Activated CD8-positive, alpha-beta memory T cell treated with anti-CD3 and anti-CD28 coated beads for 36 hours (primary cell): ENCODE measurements at regions not wholly inside any gene's neighbourhood (a gene's known extent, or its start where the extent isn't known, plus 50 kb on each side); places are given as distances from the start of the nearest gene placed in this dataset.

ENCODE experiments used
- CTCF ChIA-PET: fragments of 350-600 bp; sonication (Branson Sonifier 250); formaldehyde crosslinking; loops from one replicate; lab custom pipeline; 2021; ENCODE audit warnings: antibody characterized with exemption; lab: Charles Lee
- POLR2A ChIA-PET: fragments of 350-600 bp; sonication (Branson Sonifier 250); formaldehyde crosslinking; loops from one replicate; lab custom pipeline; 2021; ENCODE audit warnings: antibody characterized with exemption; lab: Charles Lee

GRCh38 chr22:34993548-34993947 lies 72.4 kb upstream of the ISX start:
- ChIA-PET CTCF (no interaction called here), POLR2A (no interaction called here)

DNA sequence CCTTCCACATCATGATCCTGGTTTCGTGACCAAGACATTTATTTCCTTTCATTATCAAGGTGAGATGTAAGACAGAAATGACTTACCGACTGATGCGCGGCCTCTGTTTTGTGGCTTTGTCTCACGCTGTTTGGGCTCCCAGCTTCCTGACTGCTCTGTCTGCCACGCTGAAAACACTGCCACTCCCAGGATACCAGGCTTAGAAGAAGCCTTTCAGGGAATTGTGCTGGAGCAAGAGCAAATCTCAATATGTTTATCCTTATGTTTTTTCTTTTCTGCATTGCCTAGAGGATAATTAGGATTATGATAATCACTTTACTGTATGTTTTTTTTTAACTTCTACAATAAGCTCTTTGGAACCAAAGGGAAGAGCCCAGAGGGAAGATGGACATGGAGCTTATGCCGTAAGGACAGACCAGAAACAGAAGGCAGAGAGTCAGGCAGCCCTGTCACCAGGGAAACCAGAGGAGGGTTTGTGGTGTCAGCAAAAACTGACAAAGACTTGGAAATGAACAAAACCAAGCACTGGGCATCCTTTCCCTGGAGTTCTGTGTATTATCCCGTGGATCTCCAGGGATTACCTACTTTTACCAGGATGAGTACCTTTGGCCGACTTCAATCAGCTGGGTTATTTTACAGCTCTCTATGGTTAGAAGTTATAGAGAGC lies 68.2 kb upstream of the ISX start:
- CTCF ChIA-PET, result no interaction called here
- POLR2A ChIA-PET, result no interaction called here

DNA sequence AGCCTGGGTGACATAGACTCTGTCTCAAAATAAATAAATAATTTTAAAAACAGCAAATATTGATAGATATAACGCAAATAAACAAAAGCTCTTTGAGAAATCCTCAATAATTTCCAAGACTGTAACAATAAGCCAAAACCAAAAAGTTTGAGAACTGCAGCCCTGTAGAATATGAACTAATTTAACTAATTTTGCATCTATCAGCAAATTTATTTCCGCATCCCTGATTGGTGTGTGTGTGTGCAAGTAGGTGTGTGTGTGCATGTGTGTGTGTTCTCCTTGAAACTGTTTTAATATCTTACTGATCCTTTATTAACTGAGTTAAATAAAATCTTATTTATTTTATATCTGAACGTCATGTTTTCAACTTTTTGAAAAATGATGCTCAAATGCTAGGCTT lies 67.0 kb upstream of the ISX start:
- POLR2A ChIA-PET, result no interaction called here
- CTCF ChIA-PET, result no interaction called here

- POLR2A ChIA-PET, result no interaction called here
- CTCF ChIA-PET, result no interaction called here
These were observed 57.7 kb upstream of the ISX start for GRCh38 chr22:35008213-35008612.

- POLR2A ChIA-PET, result no interaction called here
- CTCF ChIA-PET, result no interaction called here
These were observed 55.4 kb upstream of the ISX start for GRCh38 chr22:35010543-35010942.

DNA sequence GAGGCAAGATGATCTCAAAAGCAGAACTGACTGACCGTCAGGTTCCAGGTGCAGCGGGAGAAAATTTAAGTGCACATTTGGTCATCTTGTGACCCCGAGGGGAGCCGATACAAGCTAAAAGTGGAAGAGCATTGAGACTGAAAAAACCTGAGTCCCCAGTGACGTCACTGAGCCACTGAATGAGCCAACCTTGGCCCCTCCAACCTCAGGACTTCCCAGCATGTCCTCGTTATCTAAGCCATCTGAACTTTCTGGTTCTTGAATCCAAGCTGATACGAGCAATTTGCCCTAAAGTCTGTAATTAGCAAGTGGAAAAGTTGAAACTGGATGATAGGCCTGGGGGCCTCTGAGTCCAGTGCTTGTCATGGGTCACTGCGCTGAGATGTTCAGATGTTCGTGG lies 51.1 kb upstream of the ISX start:
- CTCF ChIA-PET, result interaction anchor here (1.3 kb wide), 1 partner anchor 10 kb away, joined by 3 read pairs; no protein-coding TSS in a partner anchor

More for the DNA sequence above, 51.1 kb upstream of the ISX start:
- POLR2A ChIA-PET, result no interaction called here
